NCI-H1436 treated with DMSO at 0.1 percent for 48 hours (cell line): ENCODE measurements at regions not wholly inside any gene's neighbourhood (a gene's known extent, or its start where the extent isn't known, plus 50 kb on each side); places are given as distances from the start of the nearest gene placed in this dataset.

Source experiments
- DNase-seq: peaks from one replicate; lab custom pipeline; 2025; lab: John Stamatoyannopoulos, UW

DNA sequence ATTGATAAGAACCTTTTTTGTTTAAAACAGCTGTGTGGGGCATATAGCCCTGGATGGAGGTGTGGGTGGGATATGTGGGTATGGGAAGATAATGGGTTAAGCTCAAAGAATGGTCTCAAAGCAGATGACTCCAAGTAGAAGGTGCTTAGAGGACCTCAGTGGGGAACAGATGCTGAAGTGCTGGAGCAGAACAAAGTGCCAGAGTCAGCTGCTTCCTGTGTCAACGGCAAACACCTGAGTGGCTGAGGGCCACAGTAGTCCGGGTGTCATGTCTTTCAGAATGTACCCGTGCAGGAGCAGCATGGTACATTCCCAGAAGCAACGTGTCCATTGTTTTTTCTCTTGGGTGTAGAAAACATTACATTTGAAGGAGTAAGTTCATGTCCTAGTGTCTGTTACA lies 210.6 kb downstream of the CCNG2 start:
- no peak for DNase-seq

- DNase-seq, result no peak
Measured at GRCh38 chr4:77372375-77372774, 215.4 kb downstream of the CCNG2 start.

GRCh38 chr4:77375866-77376607 lies 219.0 kb downstream of the CCNG2 start:
- DNase-seq, result no peak

- DNase-seq, result no peak
Measured at GRCh38 chr4:77376788-77377460, 219.9 kb downstream of the CCNG2 start.

DNA sequence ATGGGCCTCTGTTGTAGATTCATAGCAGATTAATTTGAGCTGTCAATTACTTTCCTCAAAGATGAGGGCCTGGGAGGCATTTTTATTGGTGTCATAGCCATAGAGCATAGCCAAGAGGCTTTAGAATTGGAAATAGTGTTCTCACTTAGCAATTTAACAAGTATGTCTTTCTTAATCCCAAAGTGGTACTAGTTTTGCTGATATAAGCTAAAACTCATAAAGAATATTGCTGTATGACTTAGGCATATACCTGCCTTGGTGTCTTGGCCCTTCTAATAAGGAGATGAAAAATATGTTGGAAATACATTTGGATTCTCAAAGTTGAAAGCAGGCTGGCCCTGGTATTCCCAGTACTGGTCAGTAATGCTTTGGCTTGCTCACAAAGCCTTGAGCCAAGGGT lies 221.5 kb upstream of the CXCL13 start:
- no peak for DNase-seq

GRCh38 chr4:77385124-77385969 lies 220.3 kb upstream of the CXCL13 start:
- no peak for DNase-seq

GRCh38 chr4:77393996-77394395 lies 211.6 kb upstream of the CXCL13 start:
- DNase-seq, result no peak

DNA sequence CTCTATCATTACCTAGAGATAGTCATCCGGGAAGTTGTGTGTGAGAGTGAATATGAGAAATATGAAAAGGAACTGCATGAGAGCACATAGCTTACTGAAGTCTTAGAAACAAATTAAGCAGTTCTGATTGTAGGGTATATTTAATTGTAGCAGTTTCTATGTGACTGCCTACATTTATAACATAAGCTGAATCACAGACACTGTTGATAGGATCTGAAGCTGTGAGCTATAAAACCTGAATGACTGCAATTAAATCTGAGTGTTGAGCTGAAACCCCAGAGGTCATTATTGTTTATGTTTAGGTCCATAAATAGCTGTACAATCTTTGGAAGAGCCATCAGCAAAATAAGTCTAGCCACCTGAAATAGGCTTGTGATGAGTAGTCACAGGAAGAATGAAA lies 210.1 kb upstream of the CXCL13 start:
- DNase-seq, result no peak

GRCh38 chr4:77398256-77398655 lies 207.4 kb upstream of the CXCL13 start:
- no peak for DNase-seq

GRCh38 chr4:77399831-77400230 lies 205.8 kb upstream of the CXCL13 start:
- DNase-seq, result no peak

DNA sequence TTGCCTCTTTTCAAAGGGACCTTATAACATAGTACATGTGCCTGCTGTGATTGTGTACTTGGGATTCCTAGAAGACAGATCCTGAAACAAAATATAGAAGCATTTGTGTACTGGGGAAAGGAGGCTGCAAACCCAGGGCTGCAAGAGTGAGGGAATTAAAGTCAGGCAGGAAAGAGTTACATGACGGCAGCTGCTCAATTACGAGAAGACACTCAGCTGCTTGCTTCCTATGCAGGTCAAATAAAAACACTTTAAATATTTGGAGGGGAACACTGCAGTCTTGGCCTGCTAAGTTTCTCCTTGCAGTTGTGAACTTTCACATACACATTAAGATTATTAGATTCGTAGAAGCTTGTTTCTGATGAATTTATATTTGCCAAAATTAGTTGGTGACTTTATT lies 191.9 kb upstream of the CXCL13 start:
- no peak for DNase-seq

DNA sequence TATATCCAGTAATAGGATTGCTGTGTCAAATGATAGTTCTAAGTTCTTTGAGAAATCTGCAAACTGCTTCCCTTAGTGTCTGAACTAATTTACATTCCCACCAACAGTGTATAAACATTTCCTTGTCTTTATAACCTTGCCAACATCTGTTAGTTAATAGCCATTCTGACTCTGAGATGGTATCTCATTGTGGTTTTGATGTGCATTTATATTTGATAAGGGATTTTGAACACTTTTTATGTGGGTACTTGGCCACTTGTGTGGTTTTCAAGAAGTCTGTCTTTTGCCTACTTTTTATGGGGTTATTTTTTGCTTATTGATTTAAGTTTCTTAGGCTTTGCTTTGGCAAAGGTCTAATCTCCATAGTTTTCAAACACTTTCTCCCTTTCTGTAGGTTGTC lies 189.9 kb upstream of the CXCL13 start:
- no peak for DNase-seq

- no peak for DNase-seq
Measured at GRCh38 chr4:77418333-77418732, 187.3 kb upstream of the CXCL13 start.

DNA sequence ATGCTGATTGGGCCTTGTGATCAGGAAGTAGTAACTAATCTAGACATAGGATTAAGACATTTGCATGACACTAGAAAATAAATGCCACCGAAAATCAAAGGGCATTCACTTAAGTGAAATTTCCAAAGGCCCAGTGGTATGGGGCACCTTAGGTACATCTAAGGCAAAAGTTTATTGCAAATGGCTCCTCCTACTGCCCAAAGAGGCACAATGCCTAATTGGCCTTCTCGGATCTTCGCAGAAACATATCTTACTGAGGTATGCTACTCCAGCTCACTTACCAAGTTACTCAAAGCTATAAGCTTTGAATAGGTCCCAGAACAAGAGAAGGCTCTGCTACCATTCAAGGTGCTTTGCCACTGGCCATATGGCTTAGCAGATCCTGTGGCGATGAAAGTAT lies 174.8 kb upstream of the CXCL13 start:
- no peak for DNase-seq

DNA sequence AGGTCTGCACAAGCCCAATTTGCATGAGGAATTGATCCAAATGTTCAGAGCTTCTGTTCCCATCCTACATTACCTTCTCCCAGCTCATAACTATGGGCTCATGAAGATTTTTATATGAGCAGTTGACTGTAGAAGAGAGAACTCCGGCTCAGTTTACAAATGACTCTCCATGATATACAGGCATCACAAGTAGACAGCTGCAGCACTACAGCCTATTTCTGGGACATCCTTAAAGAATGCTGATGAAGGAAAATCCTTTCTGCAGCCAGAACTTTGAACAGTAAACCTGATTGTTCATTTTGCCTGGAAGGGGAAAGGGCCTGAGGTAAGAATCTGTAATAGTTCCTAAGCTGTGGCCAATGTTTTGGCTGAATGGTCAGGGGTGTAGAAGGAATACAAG lies 174.1 kb upstream of the CXCL13 start:
- no peak for DNase-seq

DNA sequence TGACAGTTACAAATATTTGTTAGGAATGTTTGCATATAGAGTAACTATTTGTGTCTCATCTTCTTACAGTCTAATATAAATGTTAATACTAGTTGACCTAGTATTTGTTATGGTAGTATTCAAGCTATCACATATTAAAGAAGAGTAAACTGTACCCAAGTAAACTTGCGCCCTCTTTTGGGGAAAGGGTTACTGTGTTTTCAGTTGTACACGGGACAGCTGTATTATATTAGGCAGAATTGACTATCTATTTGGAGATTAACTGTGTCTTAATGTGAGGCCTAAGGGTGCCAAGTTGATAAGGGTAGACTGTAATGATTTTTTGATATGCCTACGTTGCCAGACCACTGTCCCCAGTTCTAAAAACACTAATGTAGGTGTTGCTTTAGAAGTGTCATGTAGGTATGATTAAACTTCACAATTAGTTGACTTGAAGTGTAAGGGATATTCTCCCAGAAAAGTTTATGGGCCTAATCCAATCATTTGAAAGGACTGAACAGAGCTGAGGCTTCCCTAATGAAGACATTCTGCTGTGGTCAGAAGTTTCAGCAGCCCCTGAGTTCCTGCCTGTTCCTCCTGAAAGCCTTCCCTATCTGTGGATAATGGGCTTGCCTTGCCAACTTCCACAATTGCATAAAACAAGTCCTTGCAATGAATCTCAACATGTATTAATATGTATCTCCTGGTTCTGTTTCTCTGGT lies 172.8 kb upstream of the CXCL13 start:
- DNase-seq, result no peak

DNA sequence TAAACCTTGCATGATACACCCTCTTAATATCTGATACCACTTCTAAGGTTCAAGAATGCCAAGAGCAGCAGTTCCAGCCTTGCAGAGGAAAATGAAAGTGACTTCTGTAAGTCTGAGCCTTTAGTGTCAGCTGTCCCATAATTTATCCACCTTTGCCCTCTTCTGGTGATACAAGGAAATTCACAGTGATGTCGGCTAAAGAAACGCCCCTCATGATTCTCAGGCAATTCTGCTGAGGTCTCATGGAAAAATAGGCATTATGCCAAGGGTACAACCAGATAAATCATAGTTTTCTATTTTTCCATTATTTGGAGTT lies 172.2 kb upstream of the CXCL13 start:
- DNase-seq, result no peak

DNA sequence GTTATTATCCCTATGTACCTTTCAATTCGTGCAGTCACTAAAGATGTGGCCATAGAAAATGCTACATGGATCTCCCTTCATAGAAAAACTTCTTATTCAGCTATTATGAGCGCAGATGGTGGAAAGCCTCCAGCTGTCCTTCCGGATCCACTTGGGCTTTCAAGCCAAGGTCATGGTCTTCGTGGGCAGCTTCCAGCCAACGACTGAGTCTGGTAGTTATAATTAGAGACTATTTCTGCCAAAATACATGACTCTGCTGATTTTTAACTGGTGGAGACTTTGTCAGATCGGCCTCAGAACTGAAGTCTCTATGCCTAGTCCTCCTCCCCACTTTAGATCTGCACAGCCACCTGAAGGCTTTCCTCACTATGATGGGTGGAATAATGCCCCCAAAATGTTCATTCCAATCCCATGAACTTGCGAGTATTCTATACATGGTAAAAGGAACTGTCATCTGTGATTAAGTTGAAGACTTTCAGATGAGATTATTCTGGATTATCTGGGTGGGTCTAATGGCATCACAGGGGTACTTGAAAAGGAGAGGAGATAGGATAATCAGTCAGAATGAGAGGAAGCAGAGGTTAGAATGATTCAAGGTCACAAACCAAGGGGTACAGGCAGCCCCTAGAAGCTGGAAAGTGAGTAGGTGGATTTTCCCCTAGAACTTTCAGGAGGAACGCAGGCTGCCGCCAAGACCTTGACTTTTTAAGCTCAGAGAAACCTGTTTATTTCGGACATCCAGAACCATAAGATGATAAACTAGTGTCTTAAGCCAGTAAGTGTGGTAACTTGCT lies 171.1 kb upstream of the CXCL13 start:
- DNase-seq, result no peak

DNA sequence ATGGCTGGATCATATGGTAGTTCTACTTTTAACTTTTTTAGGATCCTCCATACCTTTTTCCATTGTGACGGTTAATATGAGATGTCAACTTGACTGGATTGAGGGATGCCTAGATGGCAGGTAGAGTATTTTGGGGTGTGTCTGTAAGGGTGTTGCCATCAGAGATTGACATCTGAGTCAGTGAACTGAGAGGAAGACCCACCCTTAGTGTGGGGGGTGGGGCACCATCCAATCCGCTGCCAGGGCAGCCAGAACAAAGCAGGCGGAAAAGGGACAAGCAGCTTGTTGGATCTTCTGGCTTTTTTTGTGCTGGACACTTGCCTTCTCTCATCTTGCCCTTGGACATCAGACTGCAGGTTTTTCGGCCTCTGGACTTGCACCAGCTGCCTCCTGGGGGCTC lies 168.5 kb upstream of the CXCL13 start:
- DNase-seq, result no peak

DNA sequence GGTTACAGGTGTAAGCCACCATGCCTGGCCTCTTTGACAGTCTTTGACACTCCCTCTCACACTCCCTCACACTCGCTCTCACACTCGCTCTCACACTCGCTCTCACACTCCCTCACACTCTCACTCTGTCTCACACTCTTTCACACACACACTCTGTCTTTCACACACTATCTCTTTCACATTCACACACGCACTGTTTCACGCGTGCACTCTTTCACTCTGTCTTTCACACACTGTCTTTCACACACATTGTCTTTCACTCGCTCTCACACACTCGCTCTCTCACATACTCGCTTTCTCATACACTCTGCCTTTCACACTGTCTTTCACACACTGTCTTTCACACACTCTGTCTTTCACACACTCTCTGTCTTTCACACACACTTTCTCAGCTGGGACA lies 167.1 kb upstream of the CXCL13 start:
- DNase-seq, result no peak

DNA sequence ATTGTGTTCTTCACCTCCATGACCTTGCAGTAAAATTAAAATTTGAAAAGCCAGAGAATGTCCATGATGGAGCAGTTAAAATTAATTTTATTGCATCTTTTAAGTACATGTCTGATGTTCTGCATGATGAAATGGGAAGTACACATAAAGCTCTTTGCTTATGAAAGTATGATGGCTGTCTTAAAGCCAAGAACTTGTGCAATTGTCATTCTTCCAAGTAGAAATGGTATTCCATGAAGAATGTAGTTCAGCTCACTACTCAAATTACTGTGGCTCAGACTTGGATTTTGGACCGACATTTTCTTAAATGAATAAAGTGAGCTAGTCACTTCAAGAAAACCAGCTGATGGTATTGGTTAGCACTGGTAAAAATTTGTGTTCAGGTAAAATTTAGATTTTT lies 161.7 kb upstream of the CXCL13 start:
- DNase-seq, result no peak

GRCh38 chr4:77445823-77446222 lies 159.8 kb upstream of the CXCL13 start:
- no peak for DNase-seq
